Thymus (tissue), 11 donors: ENCODE measurements at regions not wholly inside any gene's neighbourhood (a gene's known extent, or its start where the extent isn't known, plus 50 kb on each side); places are given as distances from the start of the nearest gene placed in this dataset.

Source experiments
- DNase-seq, 9 donors: peaks; one replicate each; pipeline ENCODE4 v3.0.0-alpha.2; 2013; ENCODE audit warnings: low spot score in 9 of 9, low read depth in 6 of 9, missing footprints in 1 of 9
- H3K27ac ChIP-seq, 2 donors: one replicate each; pipeline ENCODE4 v1.5.1; 2013; ENCODE audit warnings: control low read depth in 1 of 2, low read depth in 1 of 2, low read length in 1 of 2, mild to moderate bottlenecking in 1 of 2, moderate library complexity in 1 of 2
- H3K27me3 ChIP-seq, 2 donors: one replicate each; pipeline ENCODE4 v1.5.1; 2013; ENCODE audit warnings: low read length in 1 of 2; ENCODE audit not compliant: control insufficient read depth in 2 of 2, insufficient read depth in 1 of 2
- H3K36me3 ChIP-seq, 2 donors: one replicate each; pipeline ENCODE4 v1.5.1; 2013; ENCODE audit warnings: low read length in 1 of 2, mild to moderate bottlenecking in 1 of 2, moderate library complexity in 1 of 2; ENCODE audit not compliant: control insufficient read depth in 2 of 2, insufficient read depth in 2 of 2
- H3K4me1 ChIP-seq, 2 donors: one replicate each; pipeline ENCODE4 v1.5.1; 2013; ENCODE audit warnings: low read length in 2 of 2; ENCODE audit not compliant: control insufficient read depth in 2 of 2, insufficient read depth in 2 of 2
- H3K4me3 ChIP-seq, 2 donors: one replicate each; pipeline ENCODE4 v1.5.1; 2013; ENCODE audit warnings: low read length in 2 of 2, control low read depth in 1 of 2, mild to moderate bottlenecking in 1 of 2
- H3K9me3 ChIP-seq, 2 donors: one replicate each; pipeline ENCODE4 v1.5.1; 2013; ENCODE audit warnings: low read length in 1 of 2, mild to moderate bottlenecking in 1 of 2; ENCODE audit not compliant: control insufficient read depth in 2 of 2, insufficient read depth in 1 of 2
- WGBS: extraction: QIAGEN DNeasy Blood & Tissue Kit; methylation state at CpG from one replicate; pipeline ENCODE4 v1.1.7; 2013; 5-methylcytosine and 5-hydroxymethylcytosine counted together
- donor health status: healthy.

DNA sequence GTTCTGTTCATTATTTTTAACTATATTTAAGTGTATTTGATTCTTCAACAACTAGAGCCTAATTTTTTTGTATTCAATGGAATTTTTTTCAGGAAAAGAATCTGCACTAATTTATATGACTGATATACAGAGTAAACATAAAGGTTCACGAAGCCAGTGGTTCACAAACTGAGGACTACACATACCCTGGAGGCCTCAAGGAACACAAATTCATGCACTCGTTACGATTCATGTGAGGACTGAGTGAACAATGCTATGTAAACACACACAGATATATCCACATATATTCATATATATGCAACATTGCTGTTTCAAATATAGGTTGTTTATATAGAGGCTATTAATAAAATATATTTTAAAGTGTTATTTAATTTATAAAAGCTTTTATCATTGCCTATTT is 137.8 kb downstream of the PHLDA1 start:
- DNase-seq = no peak

GRCh38 chr12:75892731-75893408 is 138.7 kb downstream of the PHLDA1 start:
- Histone ChIP-seq H3K4me3 (no peak overlapping the region), H3K4me1 (no peaks in the 10 kb centered on the region), H3K27ac (no peak overlapping the region), H3K36me3 (no peaks in the 10 kb centered on the region), H3K27me3 (no peaks in the 10 kb centered on the region), H3K9me3 (no peaks in the 10 kb centered on the region)
- DNase-seq = no peak
- 85% methylated on average over 4 of the region's 5 CpGs for WGBS

More for the DNA sequence above, 137.8 kb downstream of the PHLDA1 start:
- no peak overlapping the region for H3K27ac ChIP-seq
- no peak overlapping the region for H3K4me3 ChIP-seq
- H3K4me1 ChIP-seq = no peaks in the 10 kb centered on the region
- no peaks in the 10 kb centered on the region for H3K9me3 ChIP-seq
- no peaks in the 10 kb centered on the region for H3K27me3 ChIP-seq
- 96% methylated on average over 3 of the region's 3 CpGs for WGBS
- no peaks in the 10 kb centered on the region for H3K36me3 ChIP-seq

GRCh38 chr12:75891072-75891471 is 140.5 kb downstream of the PHLDA1 start:
- no peaks in the 10 kb centered on the region for H3K36me3 ChIP-seq
- WGBS = 90% methylated on average over 3 of the region's 3 CpGs
- H3K27ac ChIP-seq = no peak overlapping the region
- DNase-seq = no peak
- H3K4me1 ChIP-seq = no peaks in the 10 kb centered on the region
- no peaks in the 10 kb centered on the region for H3K9me3 ChIP-seq
- no peaks in the 10 kb centered on the region for H3K27me3 ChIP-seq
- no peak overlapping the region for H3K4me3 ChIP-seq

DNA sequence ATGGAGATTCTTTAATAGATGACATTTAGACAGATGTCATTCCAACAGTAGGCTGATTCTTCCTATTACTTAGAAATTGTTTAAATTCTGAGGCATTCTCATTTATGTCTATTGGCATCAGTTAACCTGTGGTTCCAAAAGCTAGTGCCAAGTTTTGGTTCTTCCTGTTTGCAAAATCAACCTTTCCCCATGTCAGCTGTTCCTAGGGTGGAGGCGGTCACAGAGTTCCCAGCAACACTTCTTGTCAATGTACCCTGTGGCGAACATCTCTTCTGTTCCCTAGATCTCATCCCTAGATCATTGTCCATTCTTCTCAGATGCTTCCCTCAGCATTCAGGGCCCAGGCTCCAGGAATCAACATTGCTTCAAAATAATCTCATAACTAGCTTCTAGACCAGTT is 140.9 kb downstream of the PHLDA1 start:
- H3K27me3 ChIP-seq = no peaks in the 10 kb centered on the region
- H3K4me1 ChIP-seq = no peaks in the 10 kb centered on the region
- no peaks in the 10 kb centered on the region for H3K36me3 ChIP-seq
- WGBS = 97% methylated on average over 2 of the region's 2 CpGs
- no peaks in the 10 kb centered on the region for H3K9me3 ChIP-seq
- DNase-seq = no peak
- H3K4me3 ChIP-seq = no peak overlapping the region
- no peak overlapping the region for H3K27ac ChIP-seq

GRCh38 chr12:75890141-75890540 is 141.4 kb downstream of the PHLDA1 start:
- Histone ChIP-seq H3K36me3 (no peaks in the 10 kb centered on the region), H3K27me3 (no peaks in the 10 kb centered on the region), H3K4me1 (no peaks in the 10 kb centered on the region), H3K9me3 (no peaks in the 10 kb centered on the region), H3K4me3 (no peak overlapping the region), H3K27ac (no peak overlapping the region)
- no peak for DNase-seq

- 66% methylated on average over 11 of the region's 11 CpGs for WGBS
- no peak overlapping the region for H3K27ac ChIP-seq
- no peak for DNase-seq
- H3K4me1 ChIP-seq = no peaks in the 10 kb centered on the region
- H3K4me3 ChIP-seq = no peak overlapping the region
- H3K9me3 ChIP-seq = no peaks in the 10 kb centered on the region
- H3K36me3 ChIP-seq = no peaks in the 10 kb centered on the region
- no peaks in the 10 kb centered on the region for H3K27me3 ChIP-seq
Observed at GRCh38 chr12:75888874-75889613, 142.5 kb downstream of the PHLDA1 start.

- no peak for DNase-seq
- no peaks in the 10 kb centered on the region for H3K9me3 ChIP-seq
- no peaks in the 10 kb centered on the region for H3K36me3 ChIP-seq
- H3K27me3 ChIP-seq = no peaks in the 10 kb centered on the region
- no peak overlapping the region for H3K4me3 ChIP-seq
- H3K4me1 ChIP-seq = no peaks in the 10 kb centered on the region
- H3K27ac ChIP-seq = no peak overlapping the region
Observed at GRCh38 chr12:75888399-75888798, 143.2 kb downstream of the PHLDA1 start.

- Histone ChIP-seq H3K4me3 (no peak overlapping the region), H3K27ac (no peak overlapping the region), H3K9me3 (no peaks in the 10 kb centered on the region), H3K36me3 (no peaks in the 10 kb centered on the region), H3K4me1 (no peaks in the 10 kb centered on the region), H3K27me3 (no peaks in the 10 kb centered on the region)
- no peak for DNase-seq
- 83% methylated on average over 1 of the region's 1 CpG for WGBS
Observed at GRCh38 chr12:75887979-75888378, 143.6 kb downstream of the PHLDA1 start.

- DNase-seq = no peak
- H3K27me3 ChIP-seq = no peaks in the 10 kb centered on the region
- no peaks in the 10 kb centered on the region for H3K9me3 ChIP-seq
- WGBS = 85% methylated on average over 4 of the region's 4 CpGs
- no peaks in the 10 kb centered on the region for H3K36me3 ChIP-seq
- H3K4me3 ChIP-seq = no peak overlapping the region
- no peak overlapping the region for H3K27ac ChIP-seq
- H3K4me1 ChIP-seq = no peaks in the 10 kb centered on the region
Observed at GRCh38 chr12:75884465-75884985, 147.1 kb downstream of the PHLDA1 start.
